ENCODE measurements at regions not wholly inside any gene's neighbourhood (a gene's known extent, or its start where the extent isn't known, plus 50 kb on each side); places are given as distances from the start of the nearest gene placed in this dataset.

- DNase-seq, result no peak
Measured at GRCh38 chr6:132977413-132977812, 163.0 kb downstream of the RPS12 start.

DNA sequence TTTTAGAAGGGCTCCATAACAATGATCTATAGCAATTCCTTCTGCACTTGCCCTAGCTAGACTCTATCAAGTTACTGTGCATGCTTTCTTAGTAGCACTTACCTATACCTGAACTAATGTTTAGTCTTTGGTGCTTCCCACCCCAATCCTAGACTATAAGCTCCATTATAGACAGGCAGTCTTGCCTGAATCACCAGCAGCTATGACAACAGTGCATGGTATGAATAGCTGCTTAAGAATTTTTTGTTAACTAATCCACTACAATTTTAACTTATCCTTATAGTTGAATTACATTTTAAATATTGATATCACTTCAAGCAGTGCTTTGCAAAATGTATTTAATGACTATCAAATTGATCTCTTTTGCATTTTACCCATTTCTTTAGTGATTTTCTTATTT, 164.3 kb downstream of the RPS12 start:
- no peak for DNase-seq

- DNase-seq, result no peak
Measured at GRCh38 chr6:132993738-132994137, 179.4 kb downstream of the RPS12 start.

GRCh38 chr6:132995009-132995408, 180.6 kb downstream of the RPS12 start:
- DNase-seq, result no peak

DNA sequence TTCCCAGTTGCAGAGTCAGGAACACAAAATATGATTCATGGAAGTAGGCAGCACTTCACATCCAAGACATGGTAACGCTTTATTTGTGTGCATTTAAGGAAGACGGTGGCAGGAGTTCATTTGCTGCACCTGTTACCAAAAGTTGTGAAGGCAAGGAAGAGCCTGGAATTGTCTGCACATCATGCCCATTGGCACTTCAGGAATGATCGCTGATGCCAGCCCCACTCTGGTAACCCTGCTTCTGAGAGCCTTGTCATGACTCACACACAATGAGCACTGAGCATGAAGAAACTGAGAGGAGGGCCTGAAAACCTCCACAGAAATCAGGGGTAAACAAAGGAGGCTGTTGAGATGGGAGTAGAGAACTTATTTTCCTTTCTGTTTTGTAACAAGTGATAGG, 181.1 kb downstream of the RPS12 start:
- DNase-seq, result no peak

DNA sequence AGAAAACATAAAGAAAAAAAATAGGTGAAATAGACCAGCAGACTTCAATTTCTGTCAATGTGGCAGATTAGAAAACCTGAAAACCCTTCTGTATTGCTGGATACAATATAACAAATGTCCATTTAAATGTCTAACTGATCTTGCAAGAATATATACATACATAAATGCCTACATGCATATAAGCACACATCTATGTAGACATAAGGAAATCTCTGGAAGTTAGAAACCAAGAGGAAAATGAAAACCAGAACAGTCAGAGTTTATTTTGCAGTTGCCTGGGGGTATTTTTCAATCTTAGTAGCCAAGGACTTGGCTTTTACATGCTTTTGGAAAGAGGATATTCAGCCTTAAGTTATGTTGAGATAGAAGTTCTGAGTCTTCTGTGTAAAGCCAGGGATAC, 184.0 kb downstream of the RPS12 start:
- no peak for DNase-seq

DNA sequence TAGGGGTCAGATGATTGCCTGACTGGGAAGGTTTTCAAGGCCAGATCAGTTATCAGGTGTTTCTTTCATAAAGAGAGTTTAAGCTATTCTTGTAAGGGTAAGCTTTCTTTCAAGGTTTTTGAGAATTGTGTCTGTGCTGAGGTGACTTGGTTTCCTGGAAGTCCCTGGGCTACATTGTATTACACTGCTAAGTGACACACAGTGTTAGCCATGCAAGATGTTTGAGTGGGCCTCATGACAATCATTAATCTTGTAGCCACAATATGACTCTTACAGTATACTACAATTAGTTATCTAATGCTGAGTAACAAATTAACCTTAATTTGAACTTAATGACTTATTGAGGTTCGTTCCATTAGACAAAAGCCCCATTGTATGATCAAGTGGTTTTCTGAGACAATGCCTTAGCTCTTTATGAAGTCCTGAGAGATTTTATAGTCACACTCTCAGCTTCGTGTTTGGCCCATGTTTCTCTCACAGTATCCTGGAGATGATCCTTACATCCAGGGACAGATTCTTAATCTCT, 186.7 kb downstream of the RPS12 start:
- DNase-seq, result no peak

DNA sequence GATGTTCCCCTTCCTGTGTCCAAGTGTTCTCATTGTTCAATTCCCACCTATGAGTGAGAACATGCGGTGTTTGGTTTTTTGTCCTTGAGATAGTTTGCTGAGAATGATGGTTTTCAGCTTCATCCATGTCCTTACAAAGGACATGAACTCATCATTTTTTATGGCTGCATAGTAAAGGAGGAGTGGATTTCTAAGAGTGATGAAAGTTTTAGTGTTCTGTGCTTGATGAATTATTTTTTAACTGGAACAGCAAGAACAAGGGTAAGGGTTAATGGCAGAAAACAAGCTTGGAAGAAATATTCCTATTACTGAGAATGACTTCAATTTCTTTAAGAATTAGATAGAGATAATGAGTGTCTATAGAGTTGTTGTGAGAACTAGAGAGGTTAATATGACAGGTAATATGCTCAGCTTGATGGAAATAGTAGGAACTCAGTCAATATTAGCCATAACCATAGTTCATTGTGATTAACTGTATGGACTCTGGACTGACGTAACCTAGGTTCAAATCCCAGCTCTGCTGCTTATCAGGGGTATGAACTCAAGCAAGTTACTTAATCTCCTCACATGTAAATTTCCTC, 190.0 kb downstream of the RPS12 start:
- no peak for DNase-seq

GRCh38 chr6:133012774-133013173, 198.4 kb downstream of the RPS12 start:
- DNase-seq, result no peak

GRCh38 chr6:133016631-133017030, 202.3 kb downstream of the RPS12 start:
- DNase-seq, result no peak

GRCh38 chr6:133017581-133017980, 203.2 kb downstream of the RPS12 start:
- no peak for DNase-seq

DNA sequence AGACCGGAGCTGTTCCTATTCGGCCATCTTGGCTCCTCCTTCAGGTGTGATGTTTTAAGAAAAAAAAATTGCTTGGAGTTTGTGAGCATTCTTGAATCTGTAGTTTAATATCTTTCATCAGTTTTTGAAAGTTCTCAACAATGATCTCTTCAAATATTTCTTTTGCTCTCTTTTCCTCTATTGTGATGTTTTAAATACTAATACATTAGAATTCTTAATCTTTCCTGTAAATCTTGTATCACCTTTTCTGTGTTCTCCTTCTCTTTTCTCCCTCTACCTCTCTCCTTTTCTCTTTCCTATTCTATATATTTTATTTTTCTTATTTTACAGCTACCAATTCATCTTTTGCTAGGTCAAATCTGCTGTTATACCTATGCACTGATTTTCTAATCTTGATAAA, 212.3 kb downstream of the RPS12 start:
- DNase-seq, result no peak

DNA sequence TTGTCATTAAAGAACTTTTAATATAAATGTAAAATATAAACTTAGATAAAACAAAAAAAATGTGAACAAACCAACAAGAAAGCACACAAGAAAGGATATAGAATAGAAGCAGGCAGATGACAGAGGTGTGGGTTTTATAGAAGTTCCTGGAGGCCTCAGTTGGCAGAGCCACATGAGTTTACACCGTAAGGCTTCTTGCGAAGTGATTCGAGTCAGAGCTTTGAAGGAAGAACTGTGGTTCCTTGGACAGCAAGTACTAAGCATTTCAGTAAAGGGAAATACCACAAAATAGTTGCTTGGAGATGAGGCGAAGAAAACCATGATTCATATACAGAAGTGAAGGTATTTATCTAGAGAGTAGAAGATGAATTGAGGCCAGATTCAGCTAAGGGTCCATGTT, 207.9 kb upstream of the EYA4 start:
- no peak for DNase-seq

DNA sequence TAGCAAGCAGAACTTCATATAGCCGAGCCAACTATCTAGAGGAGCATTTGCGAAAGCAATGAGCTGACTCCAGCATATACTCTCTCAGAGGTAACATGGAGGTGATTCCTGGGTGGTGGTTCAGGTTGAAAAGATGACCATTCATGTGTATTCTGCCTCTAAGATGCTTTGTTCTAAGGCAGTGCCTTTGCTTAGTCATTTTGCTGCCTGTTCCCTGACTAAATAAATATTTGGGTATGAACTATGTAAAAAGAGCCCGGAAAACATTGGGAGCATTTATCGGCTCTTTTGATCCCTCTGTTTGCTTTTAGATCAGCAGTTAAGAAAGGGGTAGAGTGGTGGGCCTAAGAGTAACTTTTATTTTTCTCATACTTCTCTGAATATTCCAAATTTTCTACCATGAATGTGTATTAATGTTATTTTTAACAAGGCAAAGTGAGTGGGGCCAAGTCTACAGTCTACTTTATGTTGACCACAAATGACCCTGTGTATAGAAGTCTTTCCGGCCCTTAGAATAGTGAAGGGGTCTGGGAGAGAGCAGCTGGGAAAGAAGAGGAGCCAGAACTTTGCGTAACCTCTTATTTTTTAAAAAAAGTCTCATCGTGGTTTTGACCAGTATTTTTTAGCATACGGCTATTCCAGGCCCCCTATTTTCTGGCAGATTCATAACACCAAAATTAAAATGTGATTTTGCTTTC, 206.5 kb upstream of the EYA4 start:
- no peak for DNase-seq

DNA sequence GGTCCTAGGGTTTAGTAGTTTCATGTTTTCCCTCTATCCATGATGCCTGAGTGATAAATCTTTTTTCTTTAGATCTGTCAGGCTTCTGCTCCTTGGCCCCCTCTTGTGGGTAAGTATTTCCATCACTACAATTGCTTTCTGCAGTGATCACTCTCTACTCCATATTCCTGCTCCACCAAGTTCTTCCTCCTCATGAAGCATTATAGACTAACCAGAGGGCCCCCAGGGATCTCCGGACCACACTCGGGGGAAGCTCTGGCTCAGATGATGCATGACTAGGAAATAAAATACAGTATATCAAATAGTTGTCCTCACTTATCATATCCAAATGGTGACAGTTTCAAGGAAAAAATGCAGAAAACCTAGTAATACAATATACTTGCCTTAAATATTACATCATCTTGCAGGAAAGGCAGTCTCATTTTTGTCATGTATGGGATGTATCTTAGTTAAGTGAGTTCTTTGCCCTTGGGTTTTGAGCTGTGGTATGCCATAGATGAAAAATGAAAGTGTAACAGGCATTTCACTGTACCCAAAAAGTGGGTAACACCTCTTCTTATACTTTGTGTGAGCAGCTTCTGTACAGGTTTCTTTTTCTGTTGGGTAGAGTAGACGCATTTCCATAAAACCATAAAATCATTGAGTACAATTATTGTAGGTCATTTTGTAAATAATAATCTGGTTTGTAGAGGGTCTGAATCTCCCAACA, 200.9 kb upstream of the EYA4 start:
- DNase-seq, result no peak

- no peak for DNase-seq
Measured at GRCh38 chr6:133040803-133041419, 200.2 kb upstream of the EYA4 start.

DNA sequence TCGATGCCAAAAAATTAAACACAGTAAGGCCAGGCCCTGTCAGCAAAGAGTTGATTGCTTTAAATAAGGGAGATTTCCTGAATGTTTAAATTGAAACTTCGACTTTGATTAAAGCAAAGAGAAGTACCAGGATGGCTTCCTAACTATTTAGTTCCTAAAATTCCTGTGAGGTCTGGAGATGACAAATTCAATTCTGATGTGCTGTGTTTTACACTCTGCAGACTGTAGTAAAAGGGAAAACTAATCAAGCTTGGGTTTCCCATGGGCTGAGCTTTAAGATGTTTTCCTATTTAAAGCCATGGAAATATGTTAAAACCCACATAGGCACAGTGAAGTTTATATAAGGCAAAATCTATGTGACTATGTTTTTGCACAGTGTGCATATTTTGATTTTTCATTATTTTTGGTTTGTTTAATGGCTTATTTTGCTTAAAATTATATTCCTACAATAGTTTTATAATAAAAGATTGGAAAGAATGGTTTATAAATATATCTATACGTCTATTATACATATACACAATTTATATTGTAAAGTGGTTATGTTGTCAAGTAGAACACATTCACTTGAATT, 198.5 kb upstream of the EYA4 start:
- DNase-seq, result no peak

GRCh38 chr6:133046576-133046975, 194.6 kb upstream of the EYA4 start:
- no peak for DNase-seq

DNA sequence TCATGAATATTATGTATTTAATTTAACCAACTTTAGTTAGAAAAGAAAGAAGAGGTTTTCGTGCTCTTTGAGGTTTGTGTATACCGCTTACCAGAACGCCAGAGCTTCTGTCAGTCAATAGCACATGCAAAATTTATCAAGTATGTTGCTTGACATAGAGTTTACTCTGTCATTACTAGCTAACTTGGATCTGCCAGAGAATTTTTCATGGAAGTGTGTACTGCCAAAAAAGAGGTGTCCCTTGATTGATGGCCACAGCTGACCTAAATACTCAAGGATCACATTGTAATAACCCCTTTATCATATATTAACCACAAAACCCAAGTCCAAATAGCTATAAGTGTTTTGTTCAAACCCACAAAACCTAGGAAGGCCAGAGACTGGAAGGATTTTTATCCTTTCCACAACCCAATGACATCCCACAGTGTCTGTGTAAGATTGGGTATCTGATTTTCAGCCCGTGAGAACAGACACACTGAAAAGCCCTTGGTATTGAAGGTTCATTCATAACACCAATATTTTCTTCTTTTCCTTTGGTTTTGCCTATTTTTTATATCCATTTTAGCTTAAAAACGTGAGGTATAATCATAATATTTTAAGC, 194.0 kb upstream of the EYA4 start:
- no peak for DNase-seq

DNA sequence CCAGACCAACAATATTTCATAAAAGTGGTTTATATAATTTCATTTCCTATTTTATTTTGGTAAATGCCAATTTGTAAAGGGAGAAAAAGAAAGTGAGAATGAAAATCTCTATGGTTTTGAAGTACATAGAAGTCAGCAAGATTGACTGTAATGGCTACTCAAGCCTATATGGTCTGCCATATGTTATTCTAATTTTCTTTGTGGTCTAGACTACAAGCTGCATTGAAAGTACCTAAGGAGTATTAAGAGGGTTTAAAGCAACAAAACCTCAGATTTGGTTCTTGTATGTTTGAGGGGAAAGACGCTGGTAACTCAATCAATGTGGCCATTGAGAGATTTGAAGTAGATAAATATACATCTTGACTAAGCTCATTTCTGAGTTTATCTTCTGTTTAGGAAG, 193.5 kb upstream of the EYA4 start:
- DNase-seq, result no peak

GRCh38 chr6:133051240-133051639, 189.9 kb upstream of the EYA4 start:
- DNase-seq, result no peak

DNA sequence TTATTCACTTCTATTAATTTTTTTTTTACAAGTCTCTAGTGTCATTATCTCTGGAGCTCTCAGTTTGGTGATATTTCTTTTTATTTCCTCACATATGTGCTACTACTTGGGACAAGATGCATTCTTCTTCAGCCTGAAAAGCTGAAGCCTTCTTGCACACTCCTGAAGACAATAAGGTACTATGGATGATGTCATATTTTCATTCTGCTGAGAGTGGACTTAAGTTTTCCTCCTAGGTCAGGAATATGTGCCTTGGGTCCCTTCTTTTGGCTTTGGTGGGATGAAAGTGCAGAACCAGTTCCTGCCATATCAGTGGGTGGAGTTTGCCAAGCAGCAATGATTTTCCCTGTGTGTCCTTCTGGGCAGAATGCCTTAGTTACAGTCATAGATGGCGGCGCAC, 188.7 kb upstream of the EYA4 start:
- DNase-seq, result no peak

GRCh38 chr6:133055441-133055966, 185.7 kb upstream of the EYA4 start:
- DNase-seq, result no peak

Measured in NCI-H2029 treated with DMSO at 0.1 percent for 48 hours (cell line).